ENCODE measurements at regions not wholly inside any gene's neighbourhood (a gene's known extent, or its start where the extent isn't known, plus 50 kb on each side); places are given as distances from the start of the nearest gene placed in this dataset.

DNA sequence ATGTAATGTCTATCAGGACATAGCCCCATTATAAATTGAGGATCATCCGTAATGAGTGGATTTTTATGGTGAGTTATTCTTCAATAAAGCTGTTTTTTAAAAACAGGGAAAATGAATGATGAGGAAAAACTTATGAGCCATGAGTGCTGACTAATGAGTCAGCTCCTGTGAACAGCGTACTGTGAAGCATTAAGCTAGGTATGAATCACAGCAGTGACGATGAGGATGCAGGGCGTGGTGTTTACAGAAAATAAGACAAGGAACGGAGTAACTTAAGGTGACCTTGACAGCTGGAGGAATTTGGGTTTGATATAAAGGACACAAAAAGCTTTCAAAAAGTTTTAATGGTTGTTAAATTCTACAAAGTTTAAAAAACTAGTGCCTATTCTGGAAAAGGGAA is 96.3 kb downstream of the FOXF2 start:
- no peak for DNase-seq

GRCh38 chr6:1486387-1486786 is 97.0 kb downstream of the FOXF2 start:
- no peak for DNase-seq

DNA sequence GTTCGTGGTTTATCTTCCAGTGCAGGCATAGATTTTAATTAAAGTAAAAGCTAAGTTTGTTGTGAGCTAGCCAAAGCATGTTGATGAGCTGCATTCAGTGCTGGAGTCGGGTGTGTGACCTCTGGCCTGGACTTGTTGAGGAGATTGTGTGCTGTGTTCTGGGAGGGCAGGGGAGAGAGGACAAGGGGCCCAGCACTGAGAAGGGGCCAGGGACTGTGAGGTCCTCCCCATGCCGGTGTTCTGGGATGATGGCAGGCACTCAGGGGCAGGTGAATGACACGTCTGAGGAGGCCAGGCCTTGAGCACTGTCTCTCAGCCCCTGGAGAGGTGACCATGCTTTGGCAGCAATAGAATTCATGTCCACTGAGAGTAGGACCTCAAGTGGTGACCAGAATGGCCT is 97.9 kb downstream of the FOXF2 start:
- no peak for DNase-seq

DNA sequence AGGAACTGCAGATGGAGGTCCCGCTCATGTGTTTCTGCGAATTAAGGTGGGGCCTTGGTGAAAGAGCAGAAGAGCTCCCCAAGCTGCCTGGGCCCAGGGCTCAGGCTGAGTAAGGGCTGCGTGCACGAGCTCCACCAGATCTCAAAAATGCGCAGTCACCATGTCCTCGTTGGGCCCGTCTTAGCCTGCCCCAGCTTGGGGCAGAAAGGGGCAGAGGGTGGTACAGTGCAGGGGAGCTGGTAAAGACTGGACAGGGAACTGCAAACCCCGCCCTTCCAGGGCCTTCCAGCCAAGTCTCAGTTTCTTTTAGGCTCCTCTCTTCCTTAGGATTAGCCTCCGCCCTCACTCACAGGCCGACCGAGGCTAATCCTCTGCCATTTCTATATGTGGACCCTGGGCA is 101.6 kb downstream of the FOXF2 start:
- DNase-seq, result no peak

DNA sequence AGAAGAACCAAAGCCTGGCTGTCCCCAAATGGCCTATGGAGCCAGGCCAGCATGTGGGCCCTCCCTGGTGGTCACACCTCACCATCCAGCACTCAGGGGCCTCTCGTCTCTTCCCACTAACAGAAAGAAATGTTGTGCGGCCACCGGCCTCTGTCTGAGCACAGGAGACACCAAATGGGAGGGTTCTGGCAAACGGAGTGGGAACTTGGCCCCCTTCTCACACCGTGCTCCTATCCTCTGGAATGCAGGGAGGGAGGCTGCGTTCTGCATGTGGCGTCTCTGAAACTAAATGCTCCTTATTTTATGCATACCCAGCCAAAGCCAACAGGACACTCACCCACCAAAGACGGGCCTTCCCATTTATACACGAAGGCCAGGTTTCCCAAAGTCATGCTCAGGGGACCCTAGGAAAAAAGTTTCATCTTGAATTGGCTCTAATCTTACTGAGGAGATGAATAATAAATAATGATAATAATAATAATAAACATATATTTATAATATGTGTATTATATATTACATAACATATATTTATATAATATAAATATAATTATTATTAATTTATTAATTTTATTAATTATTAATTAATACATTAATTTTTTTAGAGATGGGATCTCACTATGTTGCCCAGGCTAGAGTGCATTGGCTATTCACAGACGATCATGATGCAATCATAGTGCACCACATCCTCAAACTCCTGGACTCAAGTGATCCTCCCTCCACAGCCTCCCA is 102.4 kb downstream of the FOXF2 start:
- DNase-seq, result no peak

- DNase-seq, result no peak
These were observed 105.3 kb downstream of the FOXF2 start for GRCh38 chr6:1494671-1495070.

- no peak for DNase-seq
These were observed 106.0 kb downstream of the FOXF2 start for GRCh38 chr6:1495344-1495743.

DNA sequence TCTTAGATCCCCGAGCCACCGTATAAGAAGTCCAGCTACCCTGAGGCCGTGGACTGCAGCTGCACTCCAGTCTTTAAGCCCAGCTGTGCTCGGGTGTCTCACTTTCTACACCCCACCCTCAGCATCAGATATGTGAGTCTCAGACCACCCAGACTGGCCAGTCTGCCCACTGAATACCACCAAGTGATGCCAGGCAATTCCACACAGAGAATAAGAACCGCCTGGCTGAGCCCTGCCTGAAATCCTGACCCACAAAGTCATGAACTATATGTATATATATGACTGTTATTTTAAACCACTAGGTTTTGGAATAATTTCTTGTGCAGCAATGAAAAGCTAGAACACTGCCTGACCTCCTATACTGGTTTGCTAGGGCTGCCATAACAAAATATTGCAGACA is 106.7 kb downstream of the FOXF2 start:
- no peak for DNase-seq

- no peak for DNase-seq
These were observed 107.7 kb downstream of the FOXF2 start for GRCh38 chr6:1496836-1497760.

DNA sequence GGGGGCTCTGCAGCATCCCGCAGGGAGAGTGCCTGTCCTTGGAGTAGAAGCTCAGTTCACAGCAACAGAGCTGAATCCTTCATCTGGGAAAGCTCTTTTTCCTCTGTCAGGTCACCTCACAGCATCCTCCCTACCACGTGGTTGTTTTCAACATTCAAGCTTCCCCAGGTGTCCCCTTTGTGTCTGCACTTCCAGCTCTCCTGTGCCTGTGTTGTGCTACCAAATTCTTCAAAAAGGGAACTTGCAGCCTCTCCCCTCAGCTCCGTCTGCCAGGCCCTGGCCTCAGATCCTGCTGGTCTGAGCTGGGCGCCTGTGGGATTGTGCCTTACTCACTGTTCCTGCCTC is 108.4 kb downstream of the FOXF2 start:
- no peak for DNase-seq

DNA sequence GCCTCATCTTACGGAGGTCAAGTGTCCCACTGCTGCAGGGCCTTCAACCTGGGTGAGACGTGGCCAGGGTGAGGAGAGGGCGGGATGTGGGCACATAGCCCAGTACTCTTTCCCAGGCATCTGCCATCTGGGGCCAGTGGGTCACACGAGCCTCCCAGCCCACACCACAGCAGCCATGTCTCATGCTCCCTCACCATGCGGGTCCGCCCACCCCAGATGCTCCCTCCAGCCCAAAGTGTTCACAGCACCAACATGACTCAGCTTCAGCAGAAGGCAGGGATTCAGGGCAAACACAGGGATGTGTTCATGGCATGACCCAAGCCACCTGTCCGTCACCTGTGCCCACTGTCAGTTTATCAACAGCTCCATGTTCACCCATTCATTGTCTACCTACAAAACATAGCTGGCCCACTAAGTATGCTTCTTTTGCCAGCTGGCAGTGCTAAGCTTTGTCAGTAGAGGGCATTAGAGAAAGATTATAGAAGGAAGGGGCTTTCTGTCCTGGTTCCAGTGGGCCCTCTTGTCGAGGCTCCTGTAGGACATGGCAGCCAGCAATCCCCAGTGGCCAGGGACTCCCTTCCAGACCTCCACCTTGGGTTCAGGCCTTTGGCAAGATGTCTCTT is 109.2 kb downstream of the FOXF2 start:
- no peak for DNase-seq

- DNase-seq, result no peak
These were observed 109.9 kb upstream of the FOXC1 start for GRCh38 chr6:1499777-1500176.

- no peak for DNase-seq
These were observed 108.8 kb upstream of the FOXC1 start for GRCh38 chr6:1500913-1501312.

DNA sequence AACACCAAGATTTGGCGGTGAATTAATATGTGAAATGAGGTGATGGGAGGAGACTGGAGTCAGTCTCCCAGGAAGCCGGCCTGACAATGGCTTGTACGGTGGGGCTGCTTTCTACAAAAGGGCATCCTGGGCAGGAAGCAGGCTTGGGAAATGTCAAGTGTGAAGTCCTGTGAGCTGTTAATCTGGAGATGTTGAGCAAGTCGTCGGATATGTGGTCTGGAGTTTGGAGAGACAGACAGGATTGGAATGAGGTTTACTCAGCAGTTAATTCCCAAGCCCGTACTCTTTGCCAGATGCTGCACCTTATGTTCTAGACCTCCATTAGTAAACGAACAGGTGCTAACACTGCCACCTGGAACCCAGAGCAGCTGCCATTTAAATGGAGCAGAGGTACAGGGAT is 107.7 kb upstream of the FOXC1 start:
- no peak for DNase-seq

GRCh38 chr6:1503811-1504210 is 105.9 kb upstream of the FOXC1 start:
- no peak for DNase-seq

DNA sequence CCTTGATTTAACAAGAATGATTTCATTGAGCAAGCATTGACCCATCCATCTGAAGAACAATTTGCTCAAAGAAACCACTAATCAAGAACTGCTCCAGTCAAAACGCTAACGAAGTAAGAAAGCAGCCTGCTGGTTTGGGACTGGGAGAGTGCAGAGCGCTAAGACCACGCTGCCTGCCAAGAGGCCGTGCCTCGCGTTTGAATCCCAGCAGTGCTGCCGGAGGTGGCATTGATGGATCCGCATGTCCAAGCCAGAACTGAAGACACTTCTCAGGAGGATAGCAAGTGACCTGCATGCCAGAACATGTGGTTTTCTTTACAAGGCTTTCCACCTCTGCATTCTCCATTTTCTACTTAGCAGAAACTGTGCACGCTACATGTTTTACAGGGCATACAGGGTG is 105.2 kb upstream of the FOXC1 start:
- DNase-seq, result no peak

DNA sequence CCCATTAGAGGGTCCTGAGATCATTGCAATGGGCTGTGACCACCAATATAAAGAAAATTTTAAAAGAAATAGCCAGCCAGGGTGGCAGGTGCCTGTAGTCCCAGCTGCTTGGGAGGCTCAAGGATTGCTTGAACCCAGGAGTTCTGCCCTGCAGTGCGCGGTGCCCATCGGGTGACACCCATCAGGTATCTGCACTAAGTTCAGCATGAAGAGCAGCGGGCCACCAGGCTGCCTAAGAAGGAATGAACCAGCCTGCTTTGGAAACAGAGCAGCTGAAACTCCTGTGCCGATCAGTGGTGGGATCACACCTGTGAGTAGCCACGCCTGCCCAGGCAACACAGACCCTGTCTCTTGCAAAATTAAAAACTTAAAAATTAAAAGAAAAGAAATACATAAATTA is 102.5 kb upstream of the FOXC1 start:
- DNase-seq, result no peak

DNA sequence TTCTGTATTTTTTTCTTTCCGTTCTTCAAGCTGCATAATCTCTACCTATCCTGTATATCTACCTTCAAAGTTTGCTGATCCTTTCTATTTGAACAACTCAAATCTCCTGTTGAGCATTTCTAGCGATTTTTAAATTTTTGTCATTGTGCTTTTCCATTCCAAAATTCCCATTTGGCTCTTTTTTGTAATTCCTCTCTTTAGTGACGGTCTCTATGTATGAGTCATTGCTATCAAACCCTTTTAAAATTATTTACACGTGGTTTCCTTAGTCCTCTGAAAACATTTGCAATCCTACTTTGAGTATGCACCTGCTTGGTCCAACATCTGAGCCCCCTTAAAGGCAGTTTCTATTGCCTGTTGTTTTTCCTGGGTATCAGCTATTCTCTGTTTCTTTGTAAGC is 100.5 kb upstream of the FOXC1 start:
- DNase-seq, result no peak

- no peak for DNase-seq
These were observed 99.5 kb upstream of the FOXC1 start for GRCh38 chr6:1510239-1510638.

DNA sequence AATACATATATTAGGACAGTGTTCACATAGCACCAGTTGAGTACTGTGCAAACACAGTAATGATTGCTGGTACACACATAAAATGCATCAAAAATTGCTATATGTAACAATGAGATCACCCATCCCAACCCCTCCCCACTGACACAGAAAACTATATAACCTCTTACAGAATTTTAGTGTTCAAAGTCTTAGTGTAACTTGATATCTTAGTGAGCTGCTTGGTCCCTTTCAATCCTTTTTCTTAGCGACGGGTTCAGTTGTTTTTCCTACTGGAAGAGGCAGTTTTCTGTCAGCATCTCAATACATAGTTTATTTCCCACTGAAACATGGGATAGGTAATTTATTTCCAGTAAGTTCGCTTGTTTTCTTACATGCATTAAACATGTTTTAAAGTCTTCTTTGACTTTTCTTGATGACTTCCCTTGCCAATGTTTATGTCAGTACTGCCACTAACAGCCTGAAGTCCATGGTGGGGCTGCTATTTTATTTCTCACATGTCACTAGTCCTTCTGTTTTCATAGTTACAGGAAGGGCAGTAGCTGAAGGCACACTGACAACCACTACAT is 96.4 kb upstream of the FOXC1 start:
- no peak for DNase-seq

DNA sequence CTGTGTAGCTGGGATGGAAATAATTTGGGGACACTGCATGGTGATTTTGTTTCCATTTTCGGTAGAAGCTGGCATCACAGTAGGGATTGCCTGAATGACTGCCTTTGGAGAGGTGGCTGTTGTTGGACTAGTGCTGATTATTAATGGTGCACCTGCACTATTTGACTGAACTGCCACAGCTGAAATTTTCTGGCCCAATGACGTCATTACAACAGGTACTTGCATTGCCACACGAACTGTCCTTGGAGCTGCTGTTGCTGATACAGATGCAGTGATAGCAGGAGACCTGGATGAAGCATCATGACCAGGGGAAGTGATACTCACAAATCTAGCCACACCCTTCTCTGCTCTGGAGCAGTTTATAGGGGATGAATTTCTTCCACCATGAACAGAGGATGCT is 95.6 kb upstream of the FOXC1 start:
- DNase-seq, result no peak

GRCh38 chr6:1515280-1515679 is 94.4 kb upstream of the FOXC1 start:
- no peak for DNase-seq

DNA sequence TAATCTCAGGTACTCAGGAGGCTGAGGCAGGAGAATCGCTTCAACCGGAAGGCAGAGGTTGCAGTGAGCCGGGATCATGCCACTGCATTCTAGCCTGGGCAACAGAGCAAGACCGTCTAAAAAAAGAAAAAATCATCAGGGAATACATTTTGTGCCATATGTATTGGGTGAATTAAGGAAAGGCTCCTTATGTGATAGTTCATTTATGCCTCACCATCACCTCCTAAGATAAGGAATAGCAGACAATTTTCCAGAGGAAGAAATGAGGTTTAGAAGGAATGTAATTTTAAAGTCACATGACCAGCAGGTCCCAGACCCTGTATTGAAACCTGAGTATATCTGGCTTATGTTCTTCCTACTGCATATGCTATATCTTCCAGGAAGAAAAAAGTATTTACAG is 93.9 kb upstream of the FOXC1 start:
- DNase-seq, result no peak

Measured in KG1 (cell line).